Thyroid gland (tissue), 4 donors: ENCODE measurements at regions not wholly inside any gene's neighbourhood (a gene's known extent, or its start where the extent isn't known, plus 50 kb on each side); places are given as distances from the start of the nearest gene placed in this dataset.

ENCODE experiments used
- CTCF ChIP-seq, 6 experiments: fragments of 200-600 bp in 3 of 6; fragments of 450-650 bp in 3 of 6; sonication (generic) in 3 of 6; IDR thresholded peaks; one replicate each; pipeline ENCODE4 v1.5.1; 2016 to 2019; ENCODE audit warnings: antibody characterized with exemption in 6 of 6, mild to moderate bottlenecking in 2 of 6, inconsistent platforms in 1 of 6, moderate library complexity in 1 of 6
- POLR2A ChIP-seq, 2 donors: fragments of 450-650 bp; IDR thresholded peaks; one replicate each; pipeline ENCODE4 v1.6.1; 2017; ENCODE audit warnings: antibody characterized with exemption in 2 of 2, mild to moderate bottlenecking in 2 of 2, moderate library complexity in 1 of 2

- no peak for TF ChIP-seq CTCF (IDR thresholded peaks at IDR 0.05)
- TF ChIP-seq POLR2A (IDR thresholded peaks at IDR 0.05), result no peak
Measured at GRCh38 chr10:3625959-3626751, 158.9 kb downstream of the KLF6 start.
